ENCODE measurements at regions not wholly inside any gene's neighbourhood (a gene's known extent, or its start where the extent isn't known, plus 50 kb on each side); places are given as distances from the start of the nearest gene placed in this dataset.

- TF ChIP-seq CTCF (IDR thresholded peaks at IDR 0.05) (no peak), POLR2A (IDR thresholded peaks at IDR 0.05) (no peak)
Measured at GRCh38 chr4:126874533-126874932, 758.2 kb upstream of the INTU start.
